GM18519 (cell line): ENCODE measurements at regions not wholly inside any gene's neighbourhood (a gene's known extent, or its start where the extent isn't known, plus 50 kb on each side); places are given as distances from the start of the nearest gene placed in this dataset.
"Not testable (repeated sequence)": the region's sequence is repeated elsewhere in the genome, so short reads cannot be mapped to it uniquely, and the experiment has no call there.

Source experiments
- ATAC-seq: cut with Tn5 transposase; IDR thresholded peaks from one replicate; pipeline ENCODE4 v1.9.1; 2021; ENCODE audit warnings: mild to moderate bottlenecking, moderate library complexity; ENCODE audit not compliant: unreplicated experiment, low FRiP score

GRCh38 chr6:51049288-51049982 lies 230.8 kb downstream of the TFAP2B start:
- ATAC-seq = no peak

DNA sequence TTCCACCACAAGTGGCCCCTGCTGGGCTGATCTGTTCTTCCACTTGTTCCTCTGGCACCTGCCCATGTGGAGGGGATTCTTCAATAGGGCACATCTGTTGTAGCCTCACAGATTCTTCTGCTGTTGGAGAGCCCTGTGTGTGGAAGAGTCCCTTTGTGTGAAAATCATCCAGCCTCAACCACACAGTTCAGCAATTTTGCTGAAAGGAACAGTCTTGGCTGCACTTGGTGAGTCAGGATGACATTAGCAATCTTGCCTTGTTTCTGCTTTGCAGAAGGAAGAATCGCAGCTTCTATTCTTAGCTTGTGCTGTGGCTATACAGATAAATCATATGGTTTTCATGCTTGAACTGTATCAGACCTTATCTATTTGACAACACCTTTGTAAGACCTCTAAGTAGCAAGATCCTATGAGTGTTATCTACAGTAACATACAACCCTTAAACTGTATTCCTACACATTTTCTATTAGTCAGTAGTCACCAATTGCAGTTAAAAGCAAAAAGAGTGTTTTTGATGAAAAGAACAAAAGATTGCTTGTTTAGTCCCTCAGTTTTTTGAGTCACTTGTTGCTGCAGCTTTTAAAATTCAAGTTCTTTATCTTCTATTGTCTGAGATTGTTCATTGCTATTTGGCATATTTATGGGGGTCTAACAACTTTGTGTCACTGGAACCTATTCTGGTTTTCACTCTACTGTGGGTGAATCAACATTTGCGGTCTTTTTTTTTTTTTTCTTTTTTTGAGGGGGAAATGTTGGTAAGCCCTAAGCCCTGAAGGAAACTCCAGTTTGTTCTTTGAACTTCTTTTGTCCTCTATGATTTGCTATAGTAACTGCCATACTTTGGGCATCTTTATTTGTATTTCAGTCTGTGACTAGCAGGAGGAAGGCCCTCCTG lies 231.6 kb downstream of the TFAP2B start:
- ATAC-seq = no peak

DNA sequence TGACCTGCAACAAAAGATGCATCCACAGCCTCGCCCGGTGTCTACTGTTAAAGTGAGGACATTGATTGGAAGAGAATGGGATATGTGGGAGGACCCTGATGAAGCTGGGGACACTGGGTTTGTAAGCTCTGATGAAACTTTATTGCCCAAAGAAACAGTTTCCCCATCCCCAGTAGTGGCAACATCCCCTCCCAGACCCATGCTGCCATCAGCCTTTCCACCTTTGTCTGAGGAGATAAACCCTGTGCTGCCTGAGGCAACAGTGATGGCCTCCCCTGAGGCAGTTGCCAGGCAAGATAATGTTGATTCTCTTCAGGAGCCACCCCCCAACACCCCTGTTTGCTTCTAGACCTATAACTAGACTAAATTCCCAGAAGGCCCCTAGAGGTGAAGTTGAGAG lies 234.0 kb downstream of the TFAP2B start:
- ATAC-seq = not testable (repeated sequence)

GRCh38 chr6:51055316-51055715 lies 236.6 kb downstream of the TFAP2B start:
- ATAC-seq = not testable (repeated sequence)

DNA sequence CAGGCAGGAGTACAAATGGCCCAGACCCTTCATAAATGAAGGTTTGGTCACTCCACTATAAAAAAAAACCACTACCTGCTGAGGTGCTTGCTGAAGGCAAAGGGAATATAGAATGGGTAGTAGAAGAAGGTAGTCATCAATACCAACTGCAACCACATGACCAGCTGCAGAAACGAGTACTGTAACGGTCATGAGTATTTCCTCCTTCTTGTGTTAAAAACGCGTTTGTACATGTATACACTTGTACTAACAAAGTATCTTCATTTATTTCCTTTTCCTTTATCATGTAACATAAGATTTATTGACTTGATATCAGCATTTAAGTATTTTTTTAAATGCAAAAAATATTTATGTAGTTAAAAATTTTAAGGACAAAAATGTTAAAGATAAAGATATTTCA lies 238.6 kb downstream of the TFAP2B start:
- ATAC-seq = no peak

DNA sequence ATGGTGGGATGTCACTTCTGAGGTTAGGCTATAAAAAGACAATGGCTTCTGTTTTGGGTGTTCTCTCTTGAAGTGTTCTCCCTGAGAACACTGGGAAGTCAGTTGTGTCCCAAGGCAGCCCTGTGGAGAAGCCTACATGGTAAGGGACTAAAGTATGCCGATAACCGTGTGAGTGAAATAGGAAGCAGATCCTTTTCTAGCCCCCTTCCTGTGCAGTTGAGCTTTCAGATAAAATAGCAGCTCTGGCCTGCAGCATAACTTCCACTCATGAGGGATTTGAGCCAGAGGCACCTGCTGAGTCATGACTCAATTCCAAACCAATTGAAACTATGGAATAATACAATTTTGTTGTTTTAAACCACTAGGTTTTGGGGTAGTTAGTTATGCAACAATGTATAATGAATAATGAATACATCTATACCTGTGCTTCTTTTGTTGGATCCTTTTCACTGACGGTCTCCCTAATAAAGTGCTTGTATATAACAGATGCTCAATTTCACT lies 241.6 kb downstream of the TFAP2B start:
- no peak for ATAC-seq

- no peak for ATAC-seq
Measured at GRCh38 chr6:51062166-51062722, 243.6 kb downstream of the TFAP2B start.

DNA sequence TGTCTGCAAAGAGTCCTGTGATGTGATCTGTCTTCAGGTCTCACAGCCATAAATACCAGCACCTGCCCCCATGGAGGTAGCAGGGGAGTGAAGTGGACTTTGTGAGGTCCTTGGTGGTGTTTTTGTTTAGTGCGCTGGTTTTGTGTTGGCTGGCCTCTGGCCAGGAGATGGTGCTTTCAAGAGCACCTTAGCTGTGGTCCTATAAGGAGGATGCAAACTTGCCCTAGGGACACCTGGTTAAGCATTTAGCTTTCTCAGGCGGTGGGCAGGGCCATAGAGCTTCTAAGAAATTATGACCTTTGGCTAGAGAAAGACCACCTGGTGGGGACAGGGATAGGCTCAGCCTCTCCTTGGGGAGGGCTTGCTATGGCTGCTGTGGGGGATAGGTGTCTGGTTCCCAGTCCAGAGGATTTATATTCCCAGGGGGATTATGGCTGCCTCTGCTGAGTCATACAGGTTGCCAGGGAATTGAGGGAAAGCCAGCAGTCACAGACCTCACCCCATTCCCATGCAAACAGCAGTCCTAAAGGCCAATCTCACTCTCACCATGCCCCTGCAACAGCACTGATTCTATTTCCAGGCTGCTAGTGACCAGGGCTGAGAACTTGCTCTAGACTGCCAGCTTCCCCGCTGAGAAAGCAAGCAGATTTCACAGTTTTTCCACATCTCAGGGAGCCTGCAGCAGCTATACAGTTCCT lies 259.3 kb downstream of the TFAP2B start:
- ATAC-seq = no peak

- no peak for ATAC-seq
Measured at GRCh38 chr6:51090343-51090742, 271.7 kb downstream of the TFAP2B start.

DNA sequence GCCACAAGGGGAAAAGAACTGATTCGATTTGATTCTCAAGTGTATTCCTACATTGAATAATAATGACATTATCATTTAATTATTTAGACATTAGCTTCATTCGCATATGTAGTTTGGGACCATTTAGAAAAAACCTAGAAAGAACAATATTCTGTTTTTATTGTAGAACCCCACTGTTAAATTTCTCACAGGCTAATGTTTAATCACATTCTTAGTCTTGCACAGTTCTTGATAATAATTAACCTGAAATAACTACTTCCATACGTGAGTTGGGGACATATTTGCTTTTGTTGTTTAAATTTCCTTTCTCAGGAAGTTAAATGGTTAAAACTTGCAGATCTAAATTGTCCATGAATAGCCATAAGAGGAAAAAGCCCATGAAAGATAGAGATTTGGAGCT lies 275.2 kb downstream of the TFAP2B start:
- no peak for ATAC-seq

DNA sequence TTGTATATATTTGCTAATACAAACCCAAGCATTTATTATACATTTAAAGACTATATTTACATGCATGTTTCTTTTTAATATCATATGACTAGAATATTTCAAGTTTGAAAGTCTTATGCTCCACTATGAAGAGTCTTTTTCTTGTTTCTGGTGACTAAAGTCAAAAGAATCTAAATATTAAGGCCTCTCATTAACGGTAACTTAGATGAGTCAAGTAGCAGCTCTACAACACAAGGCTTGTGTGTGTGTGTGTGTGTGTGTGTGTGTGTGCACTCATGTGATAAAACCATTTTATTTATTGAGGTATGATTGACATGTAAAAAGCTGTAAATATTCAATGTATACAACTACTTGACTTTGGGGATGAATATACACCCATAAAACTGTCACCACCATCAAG lies 275.6 kb downstream of the TFAP2B start:
- ATAC-seq = no peak

DNA sequence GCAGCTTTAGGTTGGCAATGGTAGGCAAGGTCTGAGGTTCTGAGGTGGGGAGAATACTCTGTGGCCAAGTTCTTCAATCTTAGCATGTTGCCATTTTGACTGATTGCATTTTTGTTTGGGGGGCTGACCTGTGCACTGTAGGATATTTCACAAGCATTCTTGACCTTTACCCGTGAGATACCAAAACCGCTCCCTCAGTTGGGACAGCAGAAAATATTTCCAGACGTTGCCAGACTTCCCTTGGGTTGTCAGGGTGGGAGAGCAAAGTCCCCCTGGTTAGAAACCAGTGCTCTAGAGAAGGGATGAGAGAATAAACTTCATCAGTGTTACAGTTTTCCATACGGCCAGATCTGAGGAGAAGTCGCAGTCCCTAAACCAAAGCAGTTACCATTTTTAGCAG lies 279.6 kb downstream of the TFAP2B start:
- no peak for ATAC-seq

DNA sequence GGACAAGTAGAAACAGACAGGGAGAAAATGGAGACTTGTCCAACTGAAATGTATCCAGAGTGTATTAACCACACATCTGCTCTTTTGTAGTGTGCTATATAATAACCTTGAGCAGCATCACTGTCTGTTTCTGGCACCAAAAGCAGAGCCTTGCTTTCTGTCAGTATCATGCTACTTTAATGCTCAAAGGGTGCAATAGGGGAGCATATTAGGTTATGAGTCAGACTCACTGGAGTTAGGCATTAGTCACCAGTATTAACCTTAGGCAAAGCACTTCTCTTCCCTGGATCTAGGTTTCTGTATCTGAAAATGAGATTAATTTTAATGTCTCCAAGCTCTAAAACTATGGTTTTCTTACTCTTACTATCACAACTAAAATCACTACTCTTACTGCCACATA lies 280.1 kb downstream of the TFAP2B start:
- ATAC-seq = no peak

DNA sequence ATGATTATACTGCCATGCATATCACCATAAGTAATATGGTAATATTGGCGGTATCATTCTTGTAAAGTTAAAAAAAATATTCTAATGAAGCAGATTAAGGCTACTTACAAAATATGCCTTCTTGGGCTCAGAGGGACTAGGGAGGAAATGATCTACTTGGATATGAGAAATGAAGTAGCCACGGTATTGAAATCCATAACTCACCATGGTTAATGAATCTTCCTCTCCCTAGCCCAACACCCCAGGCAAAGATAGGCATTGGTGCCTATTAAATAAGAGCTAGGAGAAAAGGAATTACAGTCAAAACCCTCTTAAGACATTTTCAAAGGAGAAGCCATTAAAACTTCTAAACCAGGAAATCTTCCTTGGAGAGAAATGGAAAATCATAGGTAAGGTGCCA lies 280.5 kb downstream of the TFAP2B start:
- no peak for ATAC-seq

DNA sequence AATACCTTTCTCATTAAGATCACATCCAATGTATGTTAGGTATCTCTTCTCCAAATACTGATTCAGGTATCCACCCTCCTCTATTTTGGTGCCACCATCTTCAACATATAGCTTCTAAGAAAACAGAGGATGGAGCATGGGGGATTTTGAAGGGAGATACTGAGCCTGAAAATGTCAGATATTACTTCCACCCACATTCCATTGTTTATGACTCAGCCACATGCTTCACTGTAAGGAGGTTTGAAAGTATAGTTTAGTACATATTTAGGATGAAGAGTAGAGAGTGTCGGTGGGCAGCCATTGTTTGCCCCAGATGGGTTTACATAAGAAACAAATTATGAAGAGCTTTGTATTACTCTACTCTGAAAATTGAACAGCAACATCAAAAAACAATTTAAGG lies 286.7 kb downstream of the TFAP2B start:
- no peak for ATAC-seq

DNA sequence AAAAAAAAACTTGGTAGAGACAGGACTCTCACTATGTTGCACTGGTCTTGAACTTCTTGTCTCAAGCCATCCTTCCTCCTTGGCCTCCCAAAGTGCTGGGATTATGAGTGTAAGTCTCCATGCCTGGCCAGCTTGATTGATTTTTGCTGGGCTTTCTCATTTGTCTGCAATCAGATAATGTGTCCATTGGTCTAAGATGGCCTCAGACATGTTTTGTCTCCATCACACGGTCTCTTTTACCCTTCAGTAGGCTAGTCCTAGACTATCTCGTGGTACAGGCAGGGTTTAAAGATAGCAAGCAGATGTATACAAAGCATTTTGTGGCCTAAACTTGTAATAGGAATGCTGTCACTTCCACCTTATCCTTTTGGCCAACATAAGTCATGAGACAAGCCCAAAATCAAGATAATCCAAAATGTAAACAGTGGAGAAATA lies 289.1 kb downstream of the TFAP2B start:
- ATAC-seq = no peak

- ATAC-seq = no peak
Measured at GRCh38 chr6:51108563-51109234, 290.0 kb downstream of the TFAP2B start.

- no peak for ATAC-seq
Measured at GRCh38 chr6:51112731-51113130, 294.1 kb downstream of the TFAP2B start.

GRCh38 chr6:51116723-51117122 lies 298.1 kb downstream of the TFAP2B start:
- ATAC-seq = no peak

- no peak for ATAC-seq
Measured at GRCh38 chr6:51118792-51119191, 300.1 kb downstream of the TFAP2B start.
